GM21528 (cell line): ENCODE measurements at regions not wholly inside any gene's neighbourhood (a gene's known extent, or its start where the extent isn't known, plus 50 kb on each side); places are given as distances from the start of the nearest gene placed in this dataset.

Experiments
- ATAC-seq: cut with Tn5 transposase; IDR thresholded peaks from one replicate; pipeline ENCODE4 v1.9.1; 2021; ENCODE audit warnings: mild to moderate bottlenecking, moderate library complexity; ENCODE audit not compliant: unreplicated experiment, low FRiP score

DNA sequence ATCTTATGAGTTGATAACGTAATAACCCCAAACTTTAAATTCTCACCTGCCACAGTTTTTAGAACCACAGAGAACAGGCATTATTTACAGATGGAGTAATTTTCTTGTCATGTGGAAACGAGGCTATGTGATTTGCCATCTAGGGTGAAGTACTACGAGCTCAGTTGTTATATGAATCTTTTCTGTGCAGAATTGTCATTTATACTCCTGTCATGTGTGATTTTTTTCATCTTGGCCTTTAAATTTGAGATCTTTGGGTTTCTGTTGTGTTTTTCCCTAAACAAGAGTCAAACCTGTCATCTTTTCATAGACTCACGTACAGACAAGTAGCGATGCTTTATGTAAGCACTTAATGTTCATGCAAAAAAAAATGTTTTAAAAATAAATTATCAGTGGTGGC, 153.7 kb upstream of the TAC1 start:
- ATAC-seq: no peak

DNA sequence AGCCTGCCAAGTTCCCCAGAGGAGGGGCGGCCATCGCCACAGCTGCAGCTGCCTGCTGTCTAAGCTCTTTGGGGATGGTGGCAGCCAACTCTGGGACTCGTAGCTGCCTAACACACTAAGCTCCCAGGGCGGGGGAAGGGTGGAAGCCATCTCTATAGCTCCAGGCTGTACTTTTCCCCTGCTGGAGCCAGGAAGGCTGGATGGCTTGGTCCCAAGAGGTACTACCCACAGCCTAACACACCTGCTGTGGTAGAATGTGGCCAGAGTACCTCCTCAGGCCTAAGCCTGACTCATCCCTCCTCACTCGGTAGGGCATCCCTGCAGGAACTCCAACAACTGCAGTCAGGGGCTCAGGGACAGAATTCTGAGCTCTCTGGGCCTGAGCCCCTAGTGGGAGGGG, 151.7 kb upstream of the TAC1 start:
- no peak for ATAC-seq

- no peak for ATAC-seq
These were observed 136.4 kb upstream of the TAC1 start for GRCh38 chr7:97595439-97595838.

DNA sequence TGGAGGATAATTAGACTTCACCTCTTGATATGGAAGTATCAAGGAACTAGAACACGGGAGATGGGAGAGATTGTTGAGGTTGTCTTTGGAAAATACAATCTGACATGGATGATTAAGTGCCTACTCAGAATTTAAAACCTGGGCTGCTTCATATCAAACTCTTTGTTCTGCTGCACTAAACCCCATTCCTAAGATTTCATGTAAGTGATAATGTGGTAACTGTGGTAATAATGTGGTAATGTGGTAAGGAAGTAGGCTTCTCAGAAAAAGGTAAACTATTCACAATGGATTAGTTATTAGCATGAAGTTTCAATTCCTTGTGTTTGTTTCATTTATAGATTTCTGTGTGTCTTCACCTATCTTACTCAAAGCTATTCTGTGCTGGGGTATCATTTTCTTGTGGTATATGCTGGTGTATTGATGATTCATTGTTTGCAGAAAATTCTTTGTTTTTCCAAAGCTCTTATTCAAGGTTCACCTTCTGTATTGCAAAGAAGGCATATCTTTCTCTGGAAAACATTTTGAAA, 129.9 kb upstream of the TAC1 start:
- peak; percentile 71 for ATAC-seq

GRCh38 chr7:97620495-97620894, 111.4 kb upstream of the TAC1 start:
- no peak for ATAC-seq

- peak; percentile 92 for ATAC-seq
These were observed 108.6 kb upstream of the TAC1 start for GRCh38 chr7:97623333-97623732.

DNA sequence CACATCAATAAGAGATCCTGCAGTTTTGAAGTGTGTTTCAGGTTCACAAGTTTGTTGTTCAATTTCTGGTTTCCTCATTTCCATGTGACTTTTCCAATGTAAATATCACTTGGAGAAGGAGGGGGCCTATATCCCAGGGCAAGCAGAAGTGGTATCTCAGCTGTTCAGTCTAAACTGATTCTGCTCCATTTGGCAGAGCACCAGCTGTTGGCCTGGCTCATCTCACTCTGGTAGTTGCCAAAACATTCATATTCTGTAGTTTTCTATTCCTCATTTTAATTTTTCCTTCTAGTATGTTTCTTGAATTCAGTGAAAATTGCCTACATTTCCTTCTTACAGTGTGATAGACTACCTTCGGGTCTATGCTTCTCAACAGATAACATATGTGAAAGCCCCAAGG, 101.8 kb upstream of the TAC1 start:
- ATAC-seq: no peak

DNA sequence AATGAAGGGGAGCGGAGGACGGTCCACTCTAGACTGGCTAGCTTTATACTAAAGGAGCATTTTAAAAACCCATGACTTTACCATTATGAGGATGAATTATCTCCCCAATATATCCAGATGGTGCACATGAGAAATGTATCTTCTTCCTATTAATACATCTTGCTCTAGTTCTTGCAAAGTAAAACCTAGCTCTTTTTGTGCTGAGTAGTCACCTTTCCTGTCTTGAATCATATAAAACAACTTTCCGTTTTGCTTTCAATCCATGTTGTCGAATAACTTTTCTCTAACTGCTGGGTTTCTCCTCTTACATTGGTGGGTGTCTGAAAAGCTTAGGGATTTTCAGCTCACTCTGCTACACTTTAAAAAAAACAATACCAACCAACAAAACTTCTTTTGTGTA, 96.3 kb upstream of the TAC1 start:
- ATAC-seq: no peak

GRCh38 chr7:97639036-97639435, 92.8 kb upstream of the TAC1 start:
- ATAC-seq: no peak

DNA sequence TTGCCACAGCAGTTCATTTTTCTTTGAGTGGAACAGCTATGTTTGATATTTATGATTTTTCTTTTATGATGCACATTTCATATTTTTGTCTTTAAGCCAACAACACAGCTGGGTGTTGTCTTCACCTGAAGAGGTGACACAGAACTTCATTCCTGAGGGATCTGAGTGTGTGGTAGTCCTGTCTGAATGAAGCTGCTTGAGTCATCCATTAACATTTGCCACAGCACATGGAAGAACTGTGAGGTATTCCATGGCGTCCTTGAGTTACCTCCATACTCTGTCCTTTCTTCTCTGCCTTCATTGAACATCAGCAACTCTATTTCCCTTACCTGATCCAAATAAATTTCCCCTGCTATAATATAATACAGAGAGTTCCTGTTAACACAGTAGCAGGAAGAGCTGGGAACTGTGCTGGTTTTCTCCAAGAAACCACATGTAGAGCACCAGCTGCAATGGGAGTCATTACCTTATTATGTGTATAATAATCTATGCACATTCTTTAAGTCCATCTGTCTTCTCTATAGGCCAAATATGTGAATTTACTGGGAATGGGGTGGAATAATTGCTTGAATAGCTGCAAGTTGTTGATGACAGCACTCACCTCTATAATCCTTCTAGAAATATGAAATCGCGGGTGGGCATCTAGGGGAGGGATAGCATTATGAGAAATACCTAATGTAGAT, 72.4 kb upstream of the TAC1 start:
- ATAC-seq: no peak

DNA sequence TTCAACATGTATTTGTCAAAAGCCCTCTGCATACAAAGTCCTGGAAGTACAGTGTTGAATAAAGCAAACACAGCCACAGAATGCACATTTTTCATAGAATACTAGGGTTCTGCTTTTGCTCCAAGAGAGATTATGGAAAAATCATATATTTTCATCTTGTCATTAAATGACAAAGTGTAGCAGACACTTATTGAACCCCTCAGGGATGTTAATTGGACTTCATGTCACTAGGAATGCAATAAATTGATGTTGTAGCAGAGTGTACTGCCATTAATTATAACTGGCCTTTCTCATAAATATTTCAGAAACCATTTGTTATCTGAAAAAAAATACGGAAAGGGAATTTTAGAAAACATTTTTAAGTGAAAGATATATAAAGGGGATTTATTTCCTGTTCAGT, 64.5 kb upstream of the TAC1 start:
- ATAC-seq: no peak

DNA sequence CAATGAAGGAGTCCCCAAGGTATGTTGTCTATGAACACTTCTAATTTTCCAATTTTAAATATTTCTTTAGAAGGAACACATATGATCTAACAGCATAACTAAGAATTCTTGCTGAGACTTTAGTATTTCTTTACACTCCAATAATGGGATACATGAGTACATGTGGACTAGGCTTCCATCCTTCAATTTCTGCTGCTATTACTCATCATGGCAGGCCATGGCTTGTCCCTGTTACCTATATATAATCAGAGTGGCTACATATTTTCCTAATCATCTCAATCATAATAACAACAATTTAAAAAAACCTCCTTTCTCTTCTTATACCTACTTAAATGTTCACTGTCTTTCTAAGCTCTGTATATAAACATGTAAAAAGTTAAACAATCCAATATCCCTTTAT, 60.3 kb upstream of the TAC1 start:
- no peak for ATAC-seq

GRCh38 chr7:97680622-97681021, 51.3 kb upstream of the TAC1 start:
- no peak for ATAC-seq
